AG09319 (cell line): ENCODE measurements at regions not wholly inside any gene's neighbourhood (a gene's known extent, or its start where the extent isn't known, plus 50 kb on each side); places are given as distances from the start of the nearest gene placed in this dataset.

ENCODE experiments used
- DNase-seq: peaks from one replicate; pipeline ENCODE4 v3.0.0-alpha.2; 2010; ENCODE audit warnings: low read depth; ENCODE audit errors: extremely low read depth
- CTCF ChIP-seq: IDR thresholded peaks from 2 replicates; pipeline ENCODE4 v1.5.1; 2011; ENCODE audit warnings: low read depth, mild to moderate bottlenecking, inconsistent platforms, low read length, moderate library complexity

GRCh38 chr7:81114633-81115032 is 195.8 kb upstream of the SEMA3C start:
- no peak for DNase-seq
- TF ChIP-seq CTCF, result no peak

GRCh38 chr7:81112731-81113130 is 193.9 kb upstream of the SEMA3C start:
- TF ChIP-seq CTCF, result no peak
- no peak for DNase-seq

GRCh38 chr7:81111781-81112540 is 193.1 kb upstream of the SEMA3C start:
- TF ChIP-seq CTCF, result no peak

GRCh38 chr7:81111358-81111757 is 192.5 kb upstream of the SEMA3C start:
- DNase-seq, result peak; percentile 90
- no peak for TF ChIP-seq CTCF

More at GRCh38 chr7:81111781-81112540, 193.1 kb upstream of the SEMA3C start:
- no peak for DNase-seq

GRCh38 chr7:81110673-81111072 is 191.8 kb upstream of the SEMA3C start:
- TF ChIP-seq CTCF, result no peak
- no peak for DNase-seq

- TF ChIP-seq CTCF, result no peak
- DNase-seq, result no peak
Observed at GRCh38 chr7:81098213-81098612, 179.4 kb upstream of the SEMA3C start.

GRCh38 chr7:81094952-81095351 is 176.1 kb upstream of the SEMA3C start:
- no peak for DNase-seq
- TF ChIP-seq CTCF, result no peak
